Inferior parietal cortex (tissue), 1 donor: ENCODE measurements at regions not wholly inside any gene's neighbourhood (a gene's known extent, or its start where the extent isn't known, plus 50 kb on each side); places are given as distances from the start of the nearest gene placed in this dataset.
A peak's percentile ranks its signal among the peaks of the same experiment; 100 is the strongest.
"Not testable (repeated sequence)": the region's sequence is repeated elsewhere in the genome, so short reads cannot be mapped to it uniquely, and the experiment has no call there.

ENCODE experiments used
- DNase-seq: peaks from one replicate; pipeline ENCODE4 v3.0.0-alpha.2; 2016; ENCODE audit errors: extremely low spot score

GRCh38 chr10:118870467-118871243, 115.9 kb upstream of the CACUL1 start:
- DNase-seq: peak; percentile 43

GRCh38 chr10:118871244-118871865, 116.6 kb upstream of the CACUL1 start:
- no peak for DNase-seq

GRCh38 chr10:118873091-118873737, 118.4 kb upstream of the CACUL1 start:
- no peak for DNase-seq

GRCh38 chr10:118873738-118874105, 119.0 kb upstream of the CACUL1 start:
- DNase-seq: no peak

- no peak for DNase-seq
Observed at GRCh38 chr10:118874171-118874570, 119.4 kb upstream of the CACUL1 start.

GRCh38 chr10:118875087-118875486, 120.3 kb upstream of the CACUL1 start:
- no peak for DNase-seq

- no peak for DNase-seq
Observed at GRCh38 chr10:118882741-118883140, 128.0 kb upstream of the CACUL1 start.

- no peak for DNase-seq
Observed at GRCh38 chr10:118892255-118892654, 137.3 kb upstream of the NANOS1 start.

GRCh38 chr10:118894891-118895290, 134.6 kb upstream of the NANOS1 start:
- not testable (repeated sequence) for DNase-seq

- no peak for DNase-seq
Observed at GRCh38 chr10:118900617-118901016, 128.9 kb upstream of the NANOS1 start.

- DNase-seq: no peak
Observed at GRCh38 chr10:118901380-118901779, 128.1 kb upstream of the NANOS1 start.

- no peak for DNase-seq
Observed at GRCh38 chr10:118901906-118902305, 127.6 kb upstream of the NANOS1 start.

GRCh38 chr10:118902656-118903055, 126.9 kb upstream of the NANOS1 start:
- not testable (repeated sequence) for DNase-seq

GRCh38 chr10:118903251-118903650, 126.3 kb upstream of the NANOS1 start:
- no peak for DNase-seq

GRCh38 chr10:118903691-118904090, 125.8 kb upstream of the NANOS1 start:
- no peak for DNase-seq

- DNase-seq: no peak
Observed at GRCh38 chr10:118904286-118904685, 125.2 kb upstream of the NANOS1 start.

GRCh38 chr10:118907051-118907450, 122.5 kb upstream of the NANOS1 start:
- no peak for DNase-seq

GRCh38 chr10:118908557-118909256, 120.8 kb upstream of the NANOS1 start:
- no peak for DNase-seq

- DNase-seq: no peak
Observed at GRCh38 chr10:118910702-118911101, 118.8 kb upstream of the NANOS1 start.

- no peak for DNase-seq
Observed at GRCh38 chr10:118911363-118911762, 118.2 kb upstream of the NANOS1 start.

GRCh38 chr10:118912961-118913600, 116.4 kb upstream of the NANOS1 start:
- no peak for DNase-seq

GRCh38 chr10:118913825-118914224, 115.7 kb upstream of the NANOS1 start:
- no peak for DNase-seq
